ENCODE measurements at regions not wholly inside any gene's neighbourhood (a gene's known extent, or its start where the extent isn't known, plus 50 kb on each side); places are given as distances from the start of the nearest gene placed in this dataset.

- no peak overlapping the region for H3K27ac Mint-ChIP-seq
- no peaks in the 10 kb centered on the region for H3K4me1 ChIP-seq (ENCODE audit: control insufficient read depth, insufficient read depth, low read length)
- no peak for DNase-seq
- H3K36me3 ChIP-seq (ENCODE audit: control insufficient read depth, insufficient read depth, low read length) = no peaks in the 10 kb centered on the region
- TF ChIP-seq, protein P1, sequence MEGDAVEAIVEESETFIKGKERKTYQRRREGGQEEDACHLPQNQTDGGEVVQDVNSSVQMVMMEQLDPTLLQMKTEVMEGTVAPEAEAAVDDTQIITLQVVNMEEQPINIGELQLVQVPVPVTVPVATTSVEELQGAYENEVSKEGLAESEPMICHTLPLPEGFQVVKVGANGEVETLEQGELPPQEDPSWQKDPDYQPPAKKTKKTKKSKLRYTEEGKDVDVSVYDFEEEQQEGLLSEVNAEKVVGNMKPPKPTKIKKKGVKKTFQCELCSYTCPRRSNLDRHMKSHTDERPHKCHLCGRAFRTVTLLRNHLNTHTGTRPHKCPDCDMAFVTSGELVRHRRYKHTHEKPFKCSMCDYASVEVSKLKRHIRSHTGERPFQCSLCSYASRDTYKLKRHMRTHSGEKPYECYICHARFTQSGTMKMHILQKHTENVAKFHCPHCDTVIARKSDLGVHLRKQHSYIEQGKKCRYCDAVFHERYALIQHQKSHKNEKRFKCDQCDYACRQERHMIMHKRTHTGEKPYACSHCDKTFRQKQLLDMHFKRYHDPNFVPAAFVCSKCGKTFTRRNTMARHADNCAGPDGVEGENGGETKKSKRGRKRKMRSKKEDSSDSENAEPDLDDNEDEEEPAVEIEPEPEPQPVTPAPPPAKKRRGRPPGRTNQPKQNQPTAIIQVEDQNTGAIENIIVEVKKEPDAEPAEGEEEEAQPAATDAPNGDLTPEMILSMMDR (conservative IDR thresholded peaks at IDR 0.05) = no peak
- no peak overlapping the region for H3K4me3 Mint-ChIP-seq
- H3K4me3 ChIP-seq (ENCODE audit: low read length) = no peak overlapping the region
- 89 to 91% methylated on average over 3 to 4 of the region's 4 CpGs for WGBS, 2 experiments (ENCODE audit: insufficient coverage in 1 of 2, insufficient read length in 1 of 2)
- H3K9me3 ChIP-seq (ENCODE audit: control insufficient read depth, low read length) = no peaks in the 10 kb centered on the region
- no peaks in the 10 kb centered on the region for H3K27me3 ChIP-seq (ENCODE audit: control insufficient read depth, insufficient read depth, low read length, poor library complexity, severe bottlenecking)
- H3K9ac ChIP-seq (ENCODE audit: extremely low read depth, low read length, poor library complexity, severe bottlenecking) = no peak overlapping the region
- H3K9me3 Mint-ChIP-seq = peaks cover 3% of the 10 kb centered on the region
- H3K27ac ChIP-seq (ENCODE audit: low read depth, low read length) = no peak overlapping the region
- no peaks in the 10 kb centered on the region for H3K36me3 Mint-ChIP-seq (ENCODE audit: low read depth)
- no peaks in the 10 kb centered on the region for H3K27me3 Mint-ChIP-seq (ENCODE audit: insufficient read depth)
- peaks cover 10% of the 10 kb centered on the region for H3K4me1 Mint-ChIP-seq
These were observed 975.1 kb upstream of the GYPC start for GRCh38 chr2:125680809-125681208.

GRCh38 chr2:125681576-125681975 is 974.4 kb upstream of the GYPC start:
- Mint-ChIP-seq H3K4me1 (peaks cover 10% of the 10 kb centered on the region), H3K4me3 (no peak overlapping the region), H3K36me3 (ENCODE audit: low read depth) (no peaks in the 10 kb centered on the region), H3K9me3 (peaks cover 3% of the 10 kb centered on the region), H3K27me3 (ENCODE audit: insufficient read depth) (no peaks in the 10 kb centered on the region), H3K27ac (no peak overlapping the region)
- H3K9me3 ChIP-seq (ENCODE audit: control insufficient read depth, low read length) = no peaks in the 10 kb centered on the region
- TF ChIP-seq, protein P1 (conservative IDR thresholded peaks at IDR 0.05) = no peak
- H3K27ac ChIP-seq (ENCODE audit: low read depth, low read length) = no peak overlapping the region
- DNase-seq = no peak
- no peaks in the 10 kb centered on the region for H3K36me3 ChIP-seq (ENCODE audit: control insufficient read depth, insufficient read depth, low read length)
- H3K4me3 ChIP-seq (ENCODE audit: low read length) = no peak overlapping the region
- H3K9ac ChIP-seq (ENCODE audit: extremely low read depth, low read length, poor library complexity, severe bottlenecking) = no peak overlapping the region
- 60 to 100% methylated on average over 1 of the region's 1 CpG for WGBS, 2 experiments (ENCODE audit: insufficient coverage in 1 of 2, insufficient read length in 1 of 2)
- no peaks in the 10 kb centered on the region for H3K27me3 ChIP-seq (ENCODE audit: control insufficient read depth, insufficient read depth, low read length, poor library complexity, severe bottlenecking)
- no peaks in the 10 kb centered on the region for H3K4me1 ChIP-seq (ENCODE audit: control insufficient read depth, insufficient read depth, low read length)

DNA sequence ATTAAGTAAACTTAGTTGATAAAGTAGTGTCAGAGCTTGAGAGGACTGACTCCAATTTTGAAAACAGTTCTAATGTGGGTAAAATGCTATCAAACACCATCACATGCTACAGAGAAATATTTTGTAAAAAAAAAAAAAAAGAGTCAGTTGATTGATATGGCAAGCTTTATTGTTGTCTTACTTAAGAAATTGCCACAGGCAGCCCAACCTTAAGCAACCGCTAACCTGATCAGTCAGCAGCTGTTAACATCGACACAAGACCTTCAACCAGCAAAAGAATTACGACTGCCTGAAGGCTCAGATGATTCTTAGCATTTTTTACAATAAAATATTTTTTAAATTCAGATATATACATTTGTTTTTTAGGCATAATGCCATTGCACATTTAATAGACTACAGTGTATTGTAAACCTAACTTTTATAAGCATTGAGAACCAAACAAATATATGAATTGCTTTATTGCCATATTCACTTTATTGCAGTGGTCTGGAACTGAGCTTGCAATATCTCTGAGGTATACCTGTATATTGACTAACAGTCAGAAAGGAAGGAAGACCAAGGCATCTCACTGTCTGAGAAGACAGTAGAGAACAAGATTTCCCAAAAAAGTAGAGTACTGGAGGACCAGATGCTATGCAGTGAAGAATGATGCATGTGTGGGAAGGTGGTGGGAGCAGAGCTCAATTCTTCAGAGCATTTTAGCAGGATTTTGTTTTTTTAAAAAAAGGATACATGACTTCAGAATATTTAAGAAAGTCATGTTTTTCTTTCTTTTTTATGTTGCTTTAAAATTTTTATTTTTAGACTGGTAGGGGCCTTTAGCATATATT is 973.8 kb upstream of the GYPC start:
- Mint-ChIP-seq H3K4me1 (peaks cover 10% of the 10 kb centered on the region), H3K36me3 (ENCODE audit: low read depth) (no peaks in the 10 kb centered on the region), H3K4me3 (no peak overlapping the region), H3K9me3 (peaks cover 2% of the 10 kb centered on the region), H3K27me3 (ENCODE audit: insufficient read depth) (no peaks in the 10 kb centered on the region), H3K27ac (no peak overlapping the region)
- Histone ChIP-seq H3K4me1 (ENCODE audit: control insufficient read depth, insufficient read depth, low read length) (no peaks in the 10 kb centered on the region), H3K27me3 (ENCODE audit: control insufficient read depth, insufficient read depth, low read length, poor library complexity, severe bottlenecking) (no peaks in the 10 kb centered on the region), H3K4me3 (ENCODE audit: low read length) (no peak overlapping the region), H3K9ac (ENCODE audit: extremely low read depth, low read length, poor library complexity, severe bottlenecking) (no peak overlapping the region), H3K27ac (ENCODE audit: low read depth, low read length) (no peak overlapping the region), H3K9me3 (ENCODE audit: control insufficient read depth, low read length) (no peaks in the 10 kb centered on the region), H3K36me3 (ENCODE audit: control insufficient read depth, insufficient read depth, low read length) (no peaks in the 10 kb centered on the region)
- TF ChIP-seq, protein P1 (conservative IDR thresholded peaks at IDR 0.05) = no peak
- no peak for DNase-seq
- WGBS, 2 experiments (ENCODE audit: insufficient coverage in 1 of 2, insufficient read length in 1 of 2) = 96 to 100% methylated on average over 1 to 3 of the region's 3 CpGs
